Calu3 (cell line): ENCODE measurements at regions not wholly inside any gene's neighbourhood (a gene's known extent, or its start where the extent isn't known, plus 50 kb on each side); places are given as distances from the start of the nearest gene placed in this dataset.
"Not testable (repeated sequence)": the region's sequence is repeated elsewhere in the genome, so short reads cannot be mapped to it uniquely, and the experiment has no call there.

Experiments used
- BruUV-seq: library from RNA; stranded (reverse); fragments of 400-500 nt; replicated peaks from 2 replicates; lab custom pipeline; 2021; lab: Mats Ljungman, UMichigan
- CTCF ChIA-PET: fragments of 300-600 bp; sonication (Branson Sonifier 250); formaldehyde crosslinking; loops from one replicate; lab custom pipeline; 2022; ENCODE audit warnings: antibody characterized with exemption; lab: Charles Lee
- DNase-seq: peaks from one replicate; pipeline ENCODE4 v3.0.0; 2022
- H3K27ac Mint-ChIP-seq: one replicate; pipeline ENCODE4 v1.8.0; 2022; ENCODE audit warnings: mixed read lengths; ENCODE audit not compliant: unreplicated experiment
- H3K27me3 Mint-ChIP-seq: one replicate; pipeline ENCODE4 v1.8.0; 2022; ENCODE audit warnings: mixed read lengths; ENCODE audit not compliant: unreplicated experiment
- H3K36me3 Mint-ChIP-seq: one replicate; pipeline ENCODE4 v1.8.0; 2022; ENCODE audit warnings: mild to moderate bottlenecking, moderate library complexity, mixed read lengths; ENCODE audit not compliant: insufficient read depth, unreplicated experiment
- H3K4me1 Mint-ChIP-seq: one replicate; pipeline ENCODE4 v1.8.0; 2022; ENCODE audit warnings: mild to moderate bottlenecking, low read depth, mixed read lengths; ENCODE audit not compliant: unreplicated experiment
- H3K4me3 Mint-ChIP-seq: one replicate; pipeline ENCODE4 v1.8.0; 2022; ENCODE audit warnings: mild to moderate bottlenecking, low read depth, moderate library complexity, mixed read lengths; ENCODE audit not compliant: unreplicated experiment
- H3K9me3 Mint-ChIP-seq: one replicate; pipeline ENCODE4 v1.8.0; 2022; ENCODE audit warnings: low read depth, mixed read lengths; ENCODE audit not compliant: unreplicated experiment
- CTCF ChIP-seq: fragments of 200-600 bp; IDR thresholded peaks from one replicate; pipeline ENCODE4 v1.8.0; 2022; ENCODE audit warnings: antibody characterized with exemption; ENCODE audit not compliant: unreplicated experiment
- intact Hi-C: fragments of 100-400 bp; cut with micrococcal nuclease; formaldehyde crosslinking; loops from one replicate; pipeline ENCODE4 v1.10.0; 2022; ENCODE audit not compliant: unreplicated experiment

- CTCF ChIA-PET, result interaction anchor here (0.7 kb wide), 1 partner anchor 615 kb away, joined by 4 read pairs; no protein-coding TSS in a partner anchor
- Mint-ChIP-seq H3K4me1 (peaks cover 5% of the 10 kb centered on the region), H3K36me3 (no peaks in the 10 kb centered on the region), H3K27me3 (no peaks in the 10 kb centered on the region), H3K9me3 (no peaks in the 10 kb centered on the region), H3K4me3 (no peak overlapping the region), H3K27ac (no peak overlapping the region)
- BruUV-seq, result no TSS peak
- no peak for TF ChIP-seq CTCF
- DNase-seq, result no peak
- intact Hi-C loops, result no loop called here
Observed at GRCh38 chr11:57942808-57943207, 80.9 kb upstream of the OR9Q1 start.

- CTCF ChIA-PET, BruUV-seq, DNase-seq, H3K27me3 Mint-ChIP-seq, intact Hi-C loops, H3K4me3 Mint-ChIP-seq, H3K9me3 Mint-ChIP-seq, H3K36me3 Mint-ChIP-seq, H3K27ac Mint-ChIP-seq, H3K4me1 Mint-ChIP-seq: not testable (repeated sequence)
Observed at GRCh38 chr11:57943766-57944165, 79.9 kb upstream of the OR9Q1 start.

- no TSS peak for BruUV-seq
- CTCF ChIA-PET, result no interaction called here
- no peak overlapping the region for H3K4me3 Mint-ChIP-seq
- no peak for TF ChIP-seq CTCF
- intact Hi-C loops, result no loop called here
- no peak overlapping the region for H3K27ac Mint-ChIP-seq
- no peaks in the 10 kb centered on the region for H3K4me1 Mint-ChIP-seq
- H3K27me3 Mint-ChIP-seq, result no peaks in the 10 kb centered on the region
- no peaks in the 10 kb centered on the region for H3K9me3 Mint-ChIP-seq
- DNase-seq, result no peak
- H3K36me3 Mint-ChIP-seq, result no peaks in the 10 kb centered on the region
Observed at GRCh38 chr11:57946628-57947027, 77.1 kb upstream of the OR9Q1 start.

- no peak for DNase-seq
- Mint-ChIP-seq H3K9me3 (peaks cover 2% of the 10 kb centered on the region), H3K27me3 (no peaks in the 10 kb centered on the region), H3K36me3 (no peaks in the 10 kb centered on the region), H3K27ac (no peak overlapping the region), H3K4me3 (no peak overlapping the region), H3K4me1 (peaks cover 8% of the 10 kb centered on the region)
- CTCF ChIA-PET, result no interaction called here
- intact Hi-C loops, result no loop called here
- no TSS peak for BruUV-seq
- TF ChIP-seq CTCF, result no peak
Observed at GRCh38 chr11:57964660-57965059, 59.0 kb upstream of the OR9Q1 start.

- H3K27ac Mint-ChIP-seq, result peak overlapping the region; percentile 88
- BruUV-seq, result no TSS peak
- peaks cover 60% of the 10 kb centered on the region for H3K4me1 Mint-ChIP-seq
- TF ChIP-seq CTCF, result no peak
- intact Hi-C loops, result loop anchor here (5.0 to 10.0 kb wide), 5 partner anchors 69 to 543 kb away; no protein-coding TSS in a partner anchor
- H3K9me3 Mint-ChIP-seq, result peaks cover 4% of the 10 kb centered on the region
- peak; percentile 22 for DNase-seq
- no peaks in the 10 kb centered on the region for H3K27me3 Mint-ChIP-seq
- H3K36me3 Mint-ChIP-seq, result peaks cover 6% of the 10 kb centered on the region
- peak overlapping the region; percentile 11 for H3K4me3 Mint-ChIP-seq
- CTCF ChIA-PET, result no interaction called here
Observed at GRCh38 chr11:57971272-57972012, 52.2 kb upstream of the OR9Q1 start.
